B cell (primary cell): ENCODE measurements at regions not wholly inside any gene's neighbourhood (a gene's known extent, or its start where the extent isn't known, plus 50 kb on each side); places are given as distances from the start of the nearest gene placed in this dataset.

Experiments
- EZH2 ChIP-seq: IDR thresholded peaks from 2 replicates; pipeline ENCODE4 v1.6.1; 2012; ENCODE audit warnings: borderline replicate concordance, low read depth, mild to moderate bottlenecking, moderate library complexity, low read length; ENCODE audit not compliant: insufficient read depth, poor library complexity, severe bottlenecking
- TF ChIP-seq, protein P1 (sequence below): fragments of 200-600 bp; IDR thresholded peaks from one replicate; pipeline ENCODE4 v1.8.0; 2022; ENCODE audit warnings: antibody characterized with exemption, mild to moderate bottlenecking

DNA sequence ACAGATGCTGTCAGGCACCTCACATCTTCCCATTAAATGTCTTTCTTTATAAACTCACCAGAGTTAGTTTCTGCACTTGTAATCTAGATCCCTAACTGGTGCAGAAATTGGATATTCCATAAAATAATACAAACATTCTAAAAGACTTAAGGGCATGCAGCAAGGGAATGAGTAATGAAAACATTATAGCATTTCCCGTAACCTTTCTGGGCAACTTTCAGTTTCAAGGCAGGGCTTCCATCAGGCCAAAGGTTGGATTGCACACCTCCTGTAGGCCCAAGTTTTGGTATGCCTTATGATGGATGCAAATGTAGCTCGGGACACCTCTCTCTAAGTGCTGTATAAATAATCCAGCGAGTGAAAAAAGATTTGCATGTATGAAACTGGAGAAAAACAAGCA is 129.9 kb upstream of the LYZL2 start:
- TF ChIP-seq, protein P1, sequence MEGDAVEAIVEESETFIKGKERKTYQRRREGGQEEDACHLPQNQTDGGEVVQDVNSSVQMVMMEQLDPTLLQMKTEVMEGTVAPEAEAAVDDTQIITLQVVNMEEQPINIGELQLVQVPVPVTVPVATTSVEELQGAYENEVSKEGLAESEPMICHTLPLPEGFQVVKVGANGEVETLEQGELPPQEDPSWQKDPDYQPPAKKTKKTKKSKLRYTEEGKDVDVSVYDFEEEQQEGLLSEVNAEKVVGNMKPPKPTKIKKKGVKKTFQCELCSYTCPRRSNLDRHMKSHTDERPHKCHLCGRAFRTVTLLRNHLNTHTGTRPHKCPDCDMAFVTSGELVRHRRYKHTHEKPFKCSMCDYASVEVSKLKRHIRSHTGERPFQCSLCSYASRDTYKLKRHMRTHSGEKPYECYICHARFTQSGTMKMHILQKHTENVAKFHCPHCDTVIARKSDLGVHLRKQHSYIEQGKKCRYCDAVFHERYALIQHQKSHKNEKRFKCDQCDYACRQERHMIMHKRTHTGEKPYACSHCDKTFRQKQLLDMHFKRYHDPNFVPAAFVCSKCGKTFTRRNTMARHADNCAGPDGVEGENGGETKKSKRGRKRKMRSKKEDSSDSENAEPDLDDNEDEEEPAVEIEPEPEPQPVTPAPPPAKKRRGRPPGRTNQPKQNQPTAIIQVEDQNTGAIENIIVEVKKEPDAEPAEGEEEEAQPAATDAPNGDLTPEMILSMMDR, result no peak
- no peak for TF ChIP-seq EZH2
